ENCODE measurements at regions not wholly inside any gene's neighbourhood (a gene's known extent, or its start where the extent isn't known, plus 50 kb on each side); places are given as distances from the start of the nearest gene placed in this dataset.

- no peak for TF ChIP-seq POLR2A (IDR thresholded peaks at IDR 0.05; ENCODE audit: low read depth, low read length)
- TF ChIP-seq TAF1 (IDR thresholded peaks at IDR 0.05; ENCODE audit: borderline replicate concordance, low read depth, low read length): no peak
- TF ChIP-seq POLR2AphosphoS5 (IDR thresholded peaks at IDR 0.05; ENCODE audit: low read depth, low read length): no peak
- no peak for FAIRE-seq
- no peak for DNase-seq (ENCODE audit: insufficient read length)
These were observed 287.9 kb upstream of the NEBL start for GRCh38 chr10:21184984-21185383.

GRCh38 chr10:21184216-21184615 lies 287.1 kb upstream of the NEBL start:
- TF ChIP-seq POLR2A (IDR thresholded peaks at IDR 0.05; ENCODE audit: low read depth, low read length) (no peak), POLR2AphosphoS5 (IDR thresholded peaks at IDR 0.05; ENCODE audit: low read depth, low read length) (no peak), TAF1 (IDR thresholded peaks at IDR 0.05; ENCODE audit: borderline replicate concordance, low read depth, low read length) (no peak)
- DNase-seq (ENCODE audit: insufficient read length): no peak
- no peak for FAIRE-seq

- no peak for DNase-seq (ENCODE audit: insufficient read length)
- FAIRE-seq: no peak
- TF ChIP-seq POLR2AphosphoS5 (IDR thresholded peaks at IDR 0.05; ENCODE audit: low read depth, low read length) (no peak), POLR2A (IDR thresholded peaks at IDR 0.05; ENCODE audit: low read depth, low read length) (no peak), TAF1 (IDR thresholded peaks at IDR 0.05; ENCODE audit: borderline replicate concordance, low read depth, low read length) (no peak)
These were observed 285.9 kb upstream of the NEBL start for GRCh38 chr10:21183025-21183424.

- FAIRE-seq: no peak
- no peak for DNase-seq (ENCODE audit: insufficient read length)
- no peak for TF ChIP-seq TAF1 (IDR thresholded peaks at IDR 0.05; ENCODE audit: borderline replicate concordance, low read depth, low read length)
- no peak for TF ChIP-seq POLR2A (IDR thresholded peaks at IDR 0.05; ENCODE audit: low read depth, low read length)
- TF ChIP-seq POLR2AphosphoS5 (IDR thresholded peaks at IDR 0.05; ENCODE audit: low read depth, low read length): no peak
These were observed 284.3 kb upstream of the NEBL start for GRCh38 chr10:21181451-21181850.

GRCh38 chr10:21180604-21181003 lies 283.5 kb upstream of the NEBL start:
- TF ChIP-seq POLR2A (IDR thresholded peaks at IDR 0.05; ENCODE audit: low read depth, low read length): no peak
- no peak for TF ChIP-seq POLR2AphosphoS5 (IDR thresholded peaks at IDR 0.05; ENCODE audit: low read depth, low read length)
- TF ChIP-seq TAF1 (IDR thresholded peaks at IDR 0.05; ENCODE audit: borderline replicate concordance, low read depth, low read length): no peak
- DNase-seq (ENCODE audit: insufficient read length) (no peak), FAIRE-seq (no peak)

GRCh38 chr10:21176934-21177480 lies 279.9 kb upstream of the NEBL start:
- DNase-seq (ENCODE audit: insufficient read length) (no peak), FAIRE-seq (no peak)
- no peak for TF ChIP-seq POLR2A (IDR thresholded peaks at IDR 0.05; ENCODE audit: low read depth, low read length)
- no peak for TF ChIP-seq TAF1 (IDR thresholded peaks at IDR 0.05; ENCODE audit: borderline replicate concordance, low read depth, low read length)
- TF ChIP-seq POLR2AphosphoS5 (IDR thresholded peaks at IDR 0.05; ENCODE audit: low read depth, low read length): no peak

- FAIRE-seq: no peak
- TF ChIP-seq TAF1 (IDR thresholded peaks at IDR 0.05; ENCODE audit: borderline replicate concordance, low read depth, low read length): no peak
- TF ChIP-seq POLR2A (IDR thresholded peaks at IDR 0.05; ENCODE audit: low read depth, low read length): no peak
- no peak for TF ChIP-seq POLR2AphosphoS5 (IDR thresholded peaks at IDR 0.05; ENCODE audit: low read depth, low read length)
These were observed 278.7 kb upstream of the NEBL start for GRCh38 chr10:21175797-21176196.

GRCh38 chr10:21174715-21175495 lies 277.8 kb upstream of the NEBL start:
- FAIRE-seq (no peak), DNase-seq (ENCODE audit: insufficient read length) (no peak)

More at GRCh38 chr10:21175797-21176196, 278.7 kb upstream of the NEBL start:
- DNase-seq (ENCODE audit: insufficient read length): no peak

GRCh38 chr10:21173802-21174714 lies 276.9 kb upstream of the NEBL start:
- FAIRE-seq (no peak), DNase-seq (ENCODE audit: insufficient read length) (peak; percentile 27)
- no peak for TF ChIP-seq TAF1 (IDR thresholded peaks at IDR 0.05; ENCODE audit: borderline replicate concordance, low read depth, low read length)
- TF ChIP-seq POLR2AphosphoS5 (IDR thresholded peaks at IDR 0.05; ENCODE audit: low read depth, low read length): no peak
- no peak for TF ChIP-seq POLR2A (IDR thresholded peaks at IDR 0.05; ENCODE audit: low read depth, low read length)

More at GRCh38 chr10:21174715-21175495, 277.8 kb upstream of the NEBL start:
- TF ChIP-seq TAF1 (IDR thresholded peaks at IDR 0.05; ENCODE audit: borderline replicate concordance, low read depth, low read length): no peak
- no peak for TF ChIP-seq POLR2A (IDR thresholded peaks at IDR 0.05; ENCODE audit: low read depth, low read length)
- TF ChIP-seq POLR2AphosphoS5 (IDR thresholded peaks at IDR 0.05; ENCODE audit: low read depth, low read length): no peak

- TF ChIP-seq TAF1 (IDR thresholded peaks at IDR 0.05; ENCODE audit: borderline replicate concordance, low read depth, low read length): no peak
- TF ChIP-seq POLR2A (IDR thresholded peaks at IDR 0.05; ENCODE audit: low read depth, low read length): no peak
- no peak for TF ChIP-seq POLR2AphosphoS5 (IDR thresholded peaks at IDR 0.05; ENCODE audit: low read depth, low read length)
- no peak for FAIRE-seq
These were observed 276.1 kb upstream of the NEBL start for GRCh38 chr10:21172930-21173801.

More at GRCh38 chr10:21172930-21173801, 276.1 kb upstream of the NEBL start:
- peak; percentile 13 for DNase-seq (ENCODE audit: insufficient read length)
